Activated CD4-positive, alpha-beta T cell treated with anti-CD3 and anti-CD28 coated beads, Interleukin-2, Interleukin-4, amounts not matched to agents 100 ng/mL and 50 ng/mL, durations not matched to agents 16 hours and 8 hours (primary cell): ENCODE measurements at regions not wholly inside any gene's neighbourhood (a gene's known extent, or its start where the extent isn't known, plus 50 kb on each side); places are given as distances from the start of the nearest gene placed in this dataset.
"Not testable (repeated sequence)": the region's sequence is repeated elsewhere in the genome, so short reads cannot be mapped to it uniquely, and the experiment has no call there.

Experiments
- DNase-seq: peaks from one replicate; pipeline ENCODE4 v3.0.0-alpha.2; 2020; ENCODE audit warnings: low spot score

- no peak for DNase-seq
Measured at GRCh38 chr6:166724576-166724975, 97.5 kb upstream of the RPS6KA2 start.

DNA sequence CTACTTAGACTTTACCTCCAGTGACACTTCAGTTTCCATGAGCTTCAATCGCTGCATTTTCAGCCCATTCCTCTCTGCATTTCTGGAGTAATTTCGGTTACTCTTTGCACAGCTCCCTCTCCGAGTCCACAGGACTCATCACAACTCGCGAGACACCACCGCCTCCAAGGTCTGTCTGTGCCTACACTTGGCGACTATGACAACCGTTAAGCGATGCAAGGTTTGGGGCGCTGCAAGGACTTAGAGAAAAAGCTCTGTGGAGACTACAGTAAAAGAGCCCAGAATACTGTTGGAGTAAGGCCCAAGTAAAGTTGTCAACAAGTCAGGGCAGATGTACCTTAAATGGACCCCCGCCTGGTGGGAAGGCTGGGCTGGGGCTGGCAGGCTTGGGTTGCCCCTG, 95.7 kb upstream of the RPS6KA2 start:
- no peak for DNase-seq

DNA sequence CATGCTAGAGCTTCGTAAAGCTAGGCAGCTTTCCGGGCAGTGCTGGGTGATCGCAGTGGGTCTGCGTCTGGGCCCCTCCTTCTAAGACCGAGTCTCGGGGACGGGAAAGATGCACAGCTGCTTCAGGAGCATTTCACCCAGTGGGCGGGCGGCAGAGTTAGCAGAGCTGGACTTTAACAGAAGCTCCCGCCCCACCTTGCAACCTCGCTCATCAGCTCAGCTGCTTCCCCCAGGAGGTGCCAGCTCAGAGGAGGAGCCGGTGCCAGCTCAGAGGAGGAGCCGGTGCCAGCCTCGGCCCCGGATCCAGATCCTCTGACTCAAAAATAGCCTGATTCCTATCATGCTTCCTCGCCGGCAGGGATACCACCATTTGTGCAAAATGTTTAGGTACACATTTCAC, 94.5 kb upstream of the RPS6KA2 start:
- no peak for DNase-seq

DNA sequence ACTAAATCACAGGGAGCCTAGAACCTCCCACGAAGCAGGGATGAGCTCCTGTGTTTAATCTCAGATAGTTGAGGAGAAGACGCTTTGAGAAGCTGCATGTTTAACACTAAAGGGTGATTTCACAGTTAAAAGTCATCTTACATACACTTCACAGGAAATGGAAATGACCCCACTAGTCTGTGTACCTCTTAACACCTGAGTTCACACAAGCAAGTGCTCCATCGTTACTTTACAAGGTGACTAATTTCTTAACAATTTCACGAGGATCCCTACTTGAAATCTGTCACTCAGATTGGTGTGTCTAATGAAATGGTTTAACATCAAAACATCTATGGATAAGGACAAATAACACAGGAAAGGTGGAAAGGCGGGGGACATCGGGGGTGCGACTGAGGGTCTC, 93.8 kb upstream of the RPS6KA2 start:
- no peak for DNase-seq

DNA sequence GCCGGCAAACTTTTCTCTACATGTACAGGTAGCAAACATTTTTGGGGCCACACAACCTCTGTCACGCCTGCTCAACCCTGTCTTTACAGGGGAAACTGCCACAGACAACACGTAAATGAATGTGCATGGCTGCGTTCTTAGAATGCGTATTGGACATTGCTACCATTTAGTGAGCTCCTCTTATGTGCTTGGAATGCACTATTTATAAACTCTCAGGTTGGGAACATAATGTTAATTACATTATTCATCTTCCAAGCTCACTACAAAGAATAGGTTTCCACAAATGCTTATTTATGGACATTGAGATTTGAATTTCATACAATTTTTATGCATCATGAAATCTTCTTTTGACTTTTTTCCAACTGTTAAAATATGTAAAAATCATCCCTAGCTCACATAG, 92.0 kb upstream of the RPS6KA2 start:
- no peak for DNase-seq

- DNase-seq, result no peak
Measured at GRCh38 chr6:166718516-166718915, 91.5 kb upstream of the RPS6KA2 start.

GRCh38 chr6:166716910-166717617, 90.0 kb upstream of the RPS6KA2 start:
- DNase-seq, result no peak

- DNase-seq, result no peak
Measured at GRCh38 chr6:166715992-166716391, 88.9 kb upstream of the RPS6KA2 start.

DNA sequence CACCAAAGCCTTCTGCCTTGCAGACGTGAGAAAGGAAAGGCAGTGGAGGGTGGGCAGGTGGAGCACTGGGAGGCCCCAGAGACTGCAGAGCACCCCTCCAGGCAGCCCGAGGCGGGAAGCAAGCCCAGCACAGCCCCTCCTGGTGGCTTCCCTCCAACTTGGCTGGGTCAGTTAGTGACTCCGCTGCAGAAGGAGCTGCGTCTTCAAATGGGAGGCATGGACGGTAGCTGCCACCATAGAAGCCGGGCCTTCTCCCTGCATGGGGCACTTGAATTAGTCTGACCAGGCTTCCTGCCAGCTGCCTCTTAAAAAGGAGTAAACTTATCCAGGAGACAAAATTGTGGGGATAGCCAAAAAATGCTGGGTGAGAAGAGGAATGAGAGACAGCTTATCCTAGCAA, 88.0 kb upstream of the RPS6KA2 start:
- no peak for DNase-seq

DNA sequence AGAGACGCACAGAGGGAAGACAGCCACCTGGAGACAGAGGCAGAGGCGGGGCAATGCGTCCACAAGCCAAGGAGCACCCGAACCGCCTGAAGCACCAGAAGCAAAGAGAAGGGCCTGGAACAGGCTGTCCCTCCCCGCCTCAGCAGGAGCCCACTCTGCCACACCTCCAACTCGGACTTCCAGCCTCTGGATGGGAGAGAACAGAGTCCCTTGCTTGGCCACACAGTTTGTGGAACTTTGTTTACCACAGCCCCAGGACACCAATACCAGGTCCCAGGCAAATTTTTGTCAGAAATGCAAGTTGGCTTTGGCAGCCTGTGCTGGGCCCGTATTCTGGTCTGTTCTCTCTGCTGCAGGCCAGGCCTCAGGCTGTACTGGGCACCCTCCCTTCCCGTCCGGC, 87.5 kb upstream of the RPS6KA2 start:
- DNase-seq, result no peak

GRCh38 chr6:166714187-166714510, 87.1 kb upstream of the RPS6KA2 start:
- DNase-seq, result no peak

DNA sequence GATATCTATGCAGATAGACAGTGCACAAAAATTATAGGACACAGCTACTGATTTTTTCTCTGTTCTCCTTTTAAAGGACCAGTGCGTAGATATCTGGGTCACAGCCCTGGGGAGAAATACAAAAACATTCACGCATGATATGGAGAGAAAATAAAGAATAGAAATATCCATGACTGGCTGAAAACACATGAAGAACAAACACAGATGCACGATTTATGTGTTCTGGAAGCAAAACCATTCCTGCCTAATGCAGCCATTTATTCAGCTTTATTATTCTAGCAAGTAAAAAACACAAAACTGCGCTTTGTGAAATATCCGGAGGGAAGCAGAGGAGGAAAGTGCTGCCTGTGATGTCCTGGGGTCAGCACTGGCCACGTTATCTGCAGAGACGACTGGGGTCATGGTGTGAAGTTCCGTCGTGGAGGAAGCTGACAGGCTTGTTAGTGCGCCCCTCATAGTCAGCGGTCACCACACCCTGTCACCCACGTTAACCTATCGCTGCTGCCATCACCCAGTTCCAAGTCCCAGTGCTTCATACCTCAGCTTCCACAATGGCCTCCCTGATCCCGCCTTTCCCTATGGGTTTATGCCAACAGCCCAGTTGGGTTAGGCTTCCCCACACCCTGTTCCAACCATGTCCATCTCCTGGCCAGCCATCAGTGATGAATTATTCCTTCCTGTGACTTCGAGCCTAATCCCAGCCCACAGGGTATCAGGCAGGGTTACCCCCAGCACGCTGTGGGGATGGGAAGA, 86.6 kb upstream of the RPS6KA2 start:
- no peak for DNase-seq

DNA sequence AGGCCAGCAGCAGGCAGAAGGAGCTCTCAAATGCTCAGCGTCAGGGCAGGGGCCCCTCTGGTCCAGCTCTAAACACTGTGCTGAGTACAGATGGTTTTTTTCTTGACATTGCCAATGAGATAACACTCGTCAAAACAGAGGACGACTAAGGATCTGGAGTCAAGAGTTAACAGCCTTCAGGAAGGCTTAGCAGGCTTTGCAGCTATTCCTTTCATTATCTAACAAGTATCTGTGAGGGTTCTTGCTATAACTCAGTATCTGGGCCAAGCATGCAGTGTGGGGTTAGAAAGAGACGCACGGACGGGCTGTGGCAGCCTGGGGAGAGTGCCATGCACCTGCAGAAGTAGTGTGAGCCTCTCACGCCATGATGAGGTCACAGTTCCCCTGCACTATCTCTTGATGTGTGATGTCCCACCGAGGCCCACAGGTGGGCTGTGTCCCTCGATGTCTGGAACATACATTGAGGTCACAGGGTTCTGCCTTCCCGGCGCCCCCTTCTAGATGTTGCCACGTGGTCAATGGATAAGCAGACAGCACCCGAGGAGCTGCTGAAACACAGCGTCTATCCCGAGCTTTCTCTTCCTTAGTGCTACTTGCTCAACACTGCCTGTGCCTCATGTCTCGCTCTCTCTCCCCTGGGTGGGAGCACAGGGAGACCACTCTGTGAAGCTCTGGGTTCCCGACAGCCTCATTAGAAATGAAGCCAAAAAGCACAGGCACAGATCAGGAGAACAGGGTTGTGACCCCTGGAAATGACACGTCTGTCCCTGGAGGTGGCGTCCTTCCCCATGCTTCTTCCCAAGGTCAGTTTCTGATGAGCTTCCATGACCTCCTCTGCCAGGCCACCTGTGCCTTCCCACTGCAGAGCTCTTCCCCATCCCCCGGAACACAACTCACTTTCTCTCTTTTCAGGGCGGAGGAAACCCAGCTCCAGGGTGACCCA, 85.5 kb upstream of the RPS6KA2 start:
- no peak for DNase-seq

- no peak for DNase-seq
Measured at GRCh38 chr6:166710084-166710483, 83.0 kb upstream of the RPS6KA2 start.

DNA sequence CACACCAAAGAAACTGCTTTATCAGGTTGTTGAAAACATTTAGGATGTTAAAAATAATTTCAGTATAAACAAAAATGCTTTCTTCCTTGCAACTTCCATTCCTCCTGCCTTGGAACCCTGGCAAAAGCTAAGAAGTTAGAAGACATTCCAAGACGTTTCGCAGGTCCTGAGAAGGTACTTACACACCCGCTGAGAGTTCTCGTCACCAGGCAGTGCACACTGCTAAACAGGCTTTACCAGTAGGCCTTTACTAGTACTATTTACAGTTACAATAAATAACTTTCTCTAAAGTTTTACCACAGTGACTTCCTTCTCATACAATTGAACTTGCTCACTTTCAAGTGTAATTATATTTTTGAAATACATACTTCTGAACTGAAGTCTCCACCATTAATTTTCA, 81.4 kb upstream of the RPS6KA2 start:
- DNase-seq, result no peak

GRCh38 chr6:166707045-166707444, 80.0 kb upstream of the RPS6KA2 start:
- peak; percentile 17 for DNase-seq

GRCh38 chr6:166705069-166705468, 78.0 kb upstream of the RPS6KA2 start:
- DNase-seq, result no peak

GRCh38 chr6:166704171-166704570, 77.1 kb upstream of the RPS6KA2 start:
- DNase-seq, result no peak

GRCh38 chr6:166703149-166703710, 76.2 kb upstream of the RPS6KA2 start:
- no peak for DNase-seq

- not testable (repeated sequence) for DNase-seq
Measured at GRCh38 chr6:166701424-166701823, 74.4 kb upstream of the RPS6KA2 start.

- not testable (repeated sequence) for DNase-seq
Measured at GRCh38 chr6:166700871-166701270, 73.8 kb upstream of the RPS6KA2 start.

DNA sequence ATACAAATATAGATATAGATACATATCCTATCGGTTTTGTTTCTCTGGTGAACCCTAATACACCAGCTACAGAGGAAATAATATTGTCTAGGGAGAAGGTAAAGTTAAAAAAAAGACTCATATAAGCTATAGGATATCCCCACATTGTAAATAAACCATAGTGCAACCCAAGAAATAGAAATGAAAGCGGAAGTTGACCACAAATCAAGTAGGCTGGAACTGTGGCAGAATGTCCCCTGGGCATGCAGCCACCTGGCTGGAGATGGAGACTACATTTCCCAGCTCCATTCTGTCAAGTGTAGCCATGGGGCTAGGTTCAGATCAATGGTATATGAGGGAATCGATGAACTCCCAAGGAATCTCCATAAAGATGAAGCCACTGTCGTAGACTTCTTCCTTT, 70.1 kb upstream of the RPS6KA2 start:
- no peak for DNase-seq
